ENCODE measurements at regions not wholly inside any gene's neighbourhood (a gene's known extent, or its start where the extent isn't known, plus 50 kb on each side); places are given as distances from the start of the nearest gene placed in this dataset.
A peak's percentile ranks its signal among the peaks of the same experiment; 100 is the strongest.

- DNase-seq = no peak
Observed at GRCh38 chr14:36028218-36028617, 148.3 kb downstream of the PTCSC3 start.

GRCh38 chr14:36027354-36027753 lies 149.2 kb downstream of the PTCSC3 start:
- DNase-seq = no peak

- DNase-seq = no peak
Observed at GRCh38 chr14:36022765-36023410, 153.6 kb downstream of the PTCSC3 start.

DNA sequence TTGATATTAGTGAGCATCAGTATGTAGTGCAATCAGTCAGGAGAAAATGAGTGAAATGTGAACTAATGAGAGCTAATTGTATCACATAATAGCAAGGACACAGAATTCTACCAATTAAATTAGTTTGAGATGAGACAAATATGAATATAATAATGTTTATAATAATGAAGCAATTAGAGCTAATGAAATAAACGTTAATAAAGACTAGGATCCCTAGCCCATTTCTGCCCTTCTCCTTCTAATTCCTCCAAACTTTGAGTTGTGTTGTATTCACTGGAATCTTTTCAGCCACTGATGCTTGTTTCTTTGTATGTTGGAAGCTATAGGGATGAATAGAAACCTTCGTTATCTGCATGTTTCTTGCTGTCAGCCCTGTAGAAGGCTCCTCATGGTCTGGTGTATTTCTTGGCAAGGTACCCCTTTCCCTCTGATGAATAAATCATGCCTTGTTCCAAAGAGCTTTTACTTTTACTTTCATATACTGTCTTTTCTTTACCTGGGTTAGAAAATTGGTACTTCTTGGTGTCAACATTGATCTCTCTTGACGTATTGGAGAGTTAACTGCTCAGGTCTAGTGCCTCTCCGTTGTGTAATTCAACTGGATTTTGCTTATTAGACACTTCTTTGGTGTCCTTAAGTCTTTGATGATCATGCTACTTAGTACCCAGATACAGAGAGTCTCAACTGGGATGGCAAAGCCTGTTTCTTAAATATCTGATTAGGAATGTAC lies 154.8 kb downstream of the PTCSC3 start:
- no peak for DNase-seq

DNA sequence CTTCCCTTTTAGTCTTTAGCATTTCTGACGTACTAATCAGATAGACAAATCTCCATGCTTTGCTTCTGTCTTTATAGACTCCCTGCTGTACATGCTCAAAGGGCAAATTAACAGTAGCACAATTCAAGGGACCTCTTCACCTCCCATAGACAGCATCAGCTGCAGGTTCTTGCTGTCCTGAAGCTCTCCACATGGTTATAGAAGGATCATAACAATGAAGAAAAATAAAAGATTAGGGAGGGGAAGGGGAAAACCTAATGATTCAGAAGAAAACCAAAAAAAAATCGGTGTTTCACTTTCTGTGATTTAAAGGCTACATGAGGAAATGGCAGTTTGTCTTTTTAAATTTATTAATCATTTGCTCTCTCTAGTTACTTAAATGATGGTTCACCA lies 155.5 kb downstream of the PTCSC3 start:
- DNase-seq = no peak

DNA sequence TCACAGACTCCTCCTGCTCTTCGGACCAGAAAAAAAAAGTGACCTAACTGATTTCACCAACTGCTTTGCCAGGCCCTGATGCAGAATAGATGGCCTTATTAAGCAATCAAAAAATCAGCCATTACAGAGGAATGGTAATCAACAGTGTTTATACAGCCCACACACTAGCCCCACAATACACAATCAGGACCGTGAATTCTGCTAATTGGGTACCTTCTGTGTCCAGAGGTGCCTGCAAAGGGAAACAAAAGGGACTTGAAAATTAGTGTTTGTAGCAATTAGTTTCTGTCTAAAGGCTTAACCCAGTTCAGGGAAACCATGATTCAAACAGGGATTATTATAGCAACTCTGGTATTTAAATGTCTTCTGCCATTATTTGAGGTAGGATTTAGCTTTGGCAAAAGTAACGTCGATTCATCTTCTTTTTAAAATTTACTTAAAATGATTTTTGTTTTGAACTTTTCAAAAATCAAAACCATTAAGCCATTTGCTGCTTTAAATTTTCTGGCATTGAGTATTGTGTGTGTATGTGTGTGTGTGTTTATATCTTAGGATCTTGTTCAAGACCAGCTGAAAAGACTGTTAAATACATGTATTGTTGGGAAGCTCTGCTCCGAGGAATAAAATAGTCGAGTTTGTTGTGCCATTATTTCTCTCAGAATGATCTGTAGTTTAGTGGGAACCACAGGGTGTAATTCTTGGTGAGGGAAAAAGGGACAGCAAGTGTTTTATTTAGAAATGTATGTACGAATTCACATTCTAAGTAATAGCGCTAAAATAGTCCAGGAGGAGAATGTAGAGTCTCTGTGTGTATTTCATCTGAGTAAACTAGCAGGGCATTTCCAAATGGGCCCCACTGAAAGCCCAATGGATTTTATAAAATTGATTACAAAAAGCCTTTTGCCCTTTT lies 156.1 kb downstream of the PTCSC3 start:
- peak; percentile 54 for DNase-seq

DNA sequence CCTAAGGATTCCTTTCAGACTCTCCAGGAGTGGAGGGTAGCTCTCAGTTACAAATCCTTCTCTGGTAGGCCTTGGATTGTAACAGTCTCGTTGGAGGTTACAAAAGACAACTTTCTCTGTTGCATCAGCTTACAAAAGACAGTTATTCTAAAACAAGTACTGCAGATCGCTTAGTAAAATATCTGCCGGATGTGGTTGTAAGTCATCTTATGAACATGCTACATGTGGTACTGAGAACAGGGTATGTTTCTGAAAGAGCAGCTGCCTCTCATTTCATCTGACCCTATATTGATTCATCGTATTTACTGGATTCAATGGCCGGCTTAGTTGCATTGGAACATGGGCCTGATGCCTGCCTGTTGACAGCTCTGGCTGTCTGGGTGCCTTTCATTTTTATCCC lies 157.4 kb downstream of the PTCSC3 start:
- DNase-seq = no peak

- DNase-seq = no peak
Observed at GRCh38 chr14:36014236-36014635, 162.3 kb downstream of the PTCSC3 start.

DNA sequence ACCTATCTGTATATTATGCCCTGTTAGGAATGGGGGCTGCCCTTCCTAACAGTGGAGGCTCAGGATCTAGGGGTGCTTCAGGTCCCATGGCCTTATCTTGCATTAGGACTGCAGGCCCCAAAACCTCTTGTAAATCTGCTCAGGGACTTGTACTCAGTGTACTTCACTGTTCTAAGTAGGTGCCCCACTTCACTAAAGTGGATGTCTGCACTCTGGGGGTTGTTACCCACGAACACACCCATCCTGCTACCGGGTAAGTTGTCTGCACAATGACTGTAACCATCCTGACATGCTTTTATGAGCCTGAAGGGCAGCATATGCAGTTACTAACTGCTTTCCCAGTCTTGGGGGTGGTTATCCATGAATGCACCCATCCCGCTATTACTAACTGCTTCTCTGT lies 163.0 kb downstream of the PTCSC3 start:
- DNase-seq = no peak

GRCh38 chr14:36012621-36013020 lies 163.9 kb downstream of the PTCSC3 start:
- DNase-seq = no peak

DNA sequence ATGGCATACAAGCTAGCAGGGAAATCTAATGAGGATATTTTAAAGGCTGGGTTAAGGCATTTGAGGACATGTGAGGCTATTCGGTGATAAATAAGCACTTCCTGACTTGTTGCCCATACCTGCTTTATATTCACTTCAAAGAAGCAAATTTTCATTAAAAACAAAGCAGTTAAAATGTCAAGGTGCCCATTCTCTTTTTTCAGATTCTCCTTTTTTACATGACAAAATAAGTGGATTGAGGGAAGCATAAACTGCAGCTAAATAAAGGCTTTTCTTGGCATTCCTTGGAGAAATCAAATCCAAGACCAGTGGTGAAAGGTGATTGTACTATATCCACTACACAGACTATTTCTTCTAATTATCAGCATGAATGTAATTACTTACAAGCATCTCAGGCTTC lies 166.9 kb downstream of the PTCSC3 start:
- DNase-seq = no peak

DNA sequence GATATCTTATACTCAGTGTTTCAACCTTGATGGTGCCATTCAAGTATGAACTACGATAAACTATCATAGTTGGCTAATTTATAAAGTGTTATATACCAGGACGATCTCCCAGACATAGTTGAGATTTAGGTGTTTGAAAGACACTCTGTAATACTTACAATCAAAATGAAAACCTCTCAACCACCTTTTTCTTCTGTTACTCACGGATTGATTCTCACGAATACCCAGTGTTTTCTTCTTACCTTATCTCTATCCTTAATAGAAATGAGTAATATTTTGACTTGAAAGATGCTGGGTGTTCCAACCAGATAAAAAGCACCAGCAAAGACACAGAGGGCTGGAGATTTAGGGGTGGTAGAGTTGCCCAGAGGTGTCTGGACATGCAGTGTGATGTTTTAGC lies 169.9 kb downstream of the PTCSC3 start:
- DNase-seq = no peak

DNA sequence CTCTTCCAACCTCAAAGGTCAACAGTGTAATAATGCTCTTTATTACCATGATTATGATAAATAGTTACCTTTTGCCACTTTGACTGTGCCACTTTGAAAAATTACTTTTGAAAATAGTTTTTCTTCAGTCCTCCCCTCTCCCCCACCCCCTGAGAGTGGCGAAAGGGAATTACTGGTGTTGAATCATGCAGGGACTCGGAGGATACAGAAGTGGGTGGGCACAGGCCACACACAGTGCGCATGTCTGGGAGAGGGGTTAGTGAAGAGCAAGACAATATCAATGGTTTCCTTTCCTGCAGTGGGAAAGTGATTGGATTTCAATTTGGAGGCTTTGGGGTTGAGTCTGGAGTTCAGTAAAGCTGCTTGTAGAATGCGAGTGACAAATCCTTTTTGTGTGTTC lies 170.9 kb downstream of the PTCSC3 start:
- DNase-seq = no peak

- DNase-seq = no peak
Observed at GRCh38 chr14:36001936-36002335, 174.6 kb downstream of the PTCSC3 start.

DNA sequence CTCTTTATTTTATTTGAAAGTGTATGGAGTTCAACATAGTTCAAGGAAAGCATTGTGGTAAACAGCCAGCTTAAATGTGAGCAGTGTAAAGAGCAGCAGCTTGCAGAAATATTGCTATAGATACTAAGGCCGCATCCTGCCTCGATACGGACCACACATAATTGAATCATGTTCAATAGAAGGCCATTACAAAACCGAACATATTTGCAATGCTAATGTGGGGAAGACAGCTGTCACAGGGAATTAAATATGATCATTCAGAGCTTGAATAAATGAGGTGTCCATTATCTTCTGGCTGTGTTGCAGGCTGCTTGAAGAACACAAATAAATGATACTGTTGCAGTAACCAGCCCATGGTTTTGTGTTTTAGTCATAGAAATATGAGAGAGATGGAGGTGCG lies 173.2 kb downstream of the BRMS1L start:
- no peak for DNase-seq

DNA sequence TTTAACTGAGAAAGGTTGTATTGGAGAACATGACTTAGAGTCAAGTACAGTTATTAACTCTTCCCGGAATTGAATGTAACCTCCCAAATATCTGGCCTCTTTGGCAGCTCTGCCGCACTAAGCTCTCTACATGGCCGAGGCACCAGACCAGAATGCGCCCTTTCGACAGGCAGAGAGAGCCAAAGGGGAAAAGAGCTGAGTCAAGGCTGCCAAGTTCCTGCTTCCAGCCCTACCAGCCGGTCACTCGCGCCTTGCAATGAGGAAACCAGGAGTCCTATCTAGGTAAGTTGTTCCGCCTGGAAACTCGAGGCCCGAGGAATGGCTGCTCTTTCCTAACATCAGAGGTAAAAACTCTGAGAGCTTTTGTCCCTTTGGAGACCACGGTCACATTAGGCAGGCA lies 172.2 kb downstream of the BRMS1L start:
- no peak for DNase-seq

- no peak for DNase-seq
Observed at GRCh38 chr14:35993684-35993960, 167.5 kb downstream of the BRMS1L start.

- DNase-seq = peak; percentile 15
Observed at GRCh38 chr14:35992816-35993683, 166.9 kb downstream of the BRMS1L start.

GRCh38 chr14:35991356-35991755 lies 165.2 kb downstream of the BRMS1L start:
- DNase-seq = peak; percentile 71

DNA sequence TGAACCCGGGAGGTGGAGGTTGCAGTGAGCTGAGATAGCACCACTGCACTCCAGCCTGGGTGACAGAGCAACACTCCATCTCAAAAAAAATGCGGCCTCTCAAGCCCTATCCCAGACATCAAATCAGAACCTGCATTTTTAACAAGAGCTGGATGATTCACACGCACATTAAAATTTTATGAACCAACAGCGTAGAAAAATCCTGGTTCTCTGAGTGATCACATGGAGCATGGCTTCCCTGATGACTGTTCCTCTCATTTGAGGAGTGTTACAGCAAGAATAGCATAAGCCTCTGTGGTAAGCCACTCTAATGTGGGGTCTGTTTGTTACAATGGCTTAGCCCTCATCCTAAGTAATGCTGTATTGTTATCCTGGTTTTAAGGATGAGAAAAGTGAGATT lies 163.6 kb downstream of the BRMS1L start:
- DNase-seq = no peak

DNA sequence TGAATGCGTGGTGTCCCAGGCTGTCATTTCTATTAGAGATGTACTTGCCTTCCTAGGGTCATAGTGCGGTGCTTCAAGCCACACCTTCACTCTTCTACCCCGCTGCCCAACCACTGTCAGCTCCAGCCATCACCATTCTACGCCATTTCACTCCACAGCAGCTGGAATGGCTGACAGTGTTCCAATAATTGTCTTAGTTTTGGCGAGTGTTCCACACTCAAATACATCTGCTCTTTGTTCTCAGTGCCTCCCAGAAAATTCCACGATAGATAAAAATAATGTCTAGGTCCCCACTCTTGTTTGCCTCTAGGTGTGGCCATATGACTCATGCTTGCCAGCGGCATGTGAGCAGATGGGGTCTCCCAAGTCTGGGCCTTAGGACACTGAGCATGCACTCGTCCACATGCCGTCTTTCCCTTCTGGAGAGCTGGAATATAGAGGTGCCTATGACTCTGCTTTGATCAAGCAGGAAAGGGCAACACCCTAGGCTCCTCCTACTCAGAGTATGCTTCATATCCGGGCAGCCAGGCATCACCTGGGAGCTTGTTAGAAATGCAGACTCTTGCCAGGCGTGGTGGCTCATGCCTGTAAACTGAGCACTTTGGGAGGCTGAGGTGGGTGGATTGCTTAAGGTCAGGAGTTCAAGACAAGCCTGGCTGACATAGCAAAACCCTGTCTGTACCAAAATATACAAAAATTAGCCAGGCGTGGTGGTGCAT lies 163.0 kb downstream of the BRMS1L start:
- DNase-seq = no peak

- DNase-seq = no peak
Observed at GRCh38 chr14:35988550-35988949, 162.4 kb downstream of the BRMS1L start.

Data from NCI-H1092 (cell line).